Gastrocnemius medialis (tissue), 4 donors: ENCODE measurements at regions not wholly inside any gene's neighbourhood (a gene's known extent, or its start where the extent isn't known, plus 50 kb on each side); places are given as distances from the start of the nearest gene placed in this dataset.

Experiments
- CTCF ChIP-seq, 5 experiments: fragments of 450-650 bp in 3 of 5; fragments of 200-600 bp in 2 of 5; sonication (generic) in 2 of 5; IDR thresholded peaks in 4 of 5; conservative IDR thresholded peaks in 1 of 5; 1 replicate in 4 of 5; 2 replicates in 1 of 5; pipeline ENCODE4 v1.5.1; 2016 to 2019; ENCODE audit warnings: antibody characterized with exemption in 5 of 5, mild to moderate bottlenecking in 3 of 5, moderate library complexity in 3 of 5
- POLR2A ChIP-seq, 2 donors: fragments of 450-650 bp; IDR thresholded peaks; one replicate each; pipeline ENCODE4 v1.6.1; 2017; ENCODE audit warnings: antibody characterized with exemption in 2 of 2, mild to moderate bottlenecking in 2 of 2, moderate library complexity in 2 of 2

DNA sequence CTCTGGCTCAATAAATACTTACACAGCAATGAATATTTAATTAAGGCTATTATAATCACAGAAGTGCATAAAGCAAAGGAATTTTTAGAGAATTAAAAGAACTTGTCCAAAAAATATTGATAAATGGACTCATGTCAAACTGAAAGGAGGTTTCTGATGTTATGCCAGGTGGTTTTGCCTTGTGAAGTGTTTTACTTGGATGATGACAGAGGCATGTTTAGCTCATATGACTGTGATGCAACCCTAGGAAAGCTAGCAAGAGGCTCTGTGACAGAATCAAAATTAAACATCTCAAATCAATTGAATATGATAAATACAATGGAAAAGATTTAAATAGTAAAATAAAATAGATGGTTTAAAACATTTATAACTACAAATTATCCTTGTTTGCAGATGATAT, 137.3 kb downstream of the TMEM200A start:
- TF ChIP-seq CTCF (IDR thresholded peaks at IDR 0.05 in 4 of 5, conservative IDR thresholded peaks at IDR 0.05 in 1 of 5): no peak
- no peak for TF ChIP-seq POLR2A (IDR thresholded peaks at IDR 0.05)
